ENCODE measurements at regions not wholly inside any gene's neighbourhood (a gene's known extent, or its start where the extent isn't known, plus 50 kb on each side); places are given as distances from the start of the nearest gene placed in this dataset.

DNA sequence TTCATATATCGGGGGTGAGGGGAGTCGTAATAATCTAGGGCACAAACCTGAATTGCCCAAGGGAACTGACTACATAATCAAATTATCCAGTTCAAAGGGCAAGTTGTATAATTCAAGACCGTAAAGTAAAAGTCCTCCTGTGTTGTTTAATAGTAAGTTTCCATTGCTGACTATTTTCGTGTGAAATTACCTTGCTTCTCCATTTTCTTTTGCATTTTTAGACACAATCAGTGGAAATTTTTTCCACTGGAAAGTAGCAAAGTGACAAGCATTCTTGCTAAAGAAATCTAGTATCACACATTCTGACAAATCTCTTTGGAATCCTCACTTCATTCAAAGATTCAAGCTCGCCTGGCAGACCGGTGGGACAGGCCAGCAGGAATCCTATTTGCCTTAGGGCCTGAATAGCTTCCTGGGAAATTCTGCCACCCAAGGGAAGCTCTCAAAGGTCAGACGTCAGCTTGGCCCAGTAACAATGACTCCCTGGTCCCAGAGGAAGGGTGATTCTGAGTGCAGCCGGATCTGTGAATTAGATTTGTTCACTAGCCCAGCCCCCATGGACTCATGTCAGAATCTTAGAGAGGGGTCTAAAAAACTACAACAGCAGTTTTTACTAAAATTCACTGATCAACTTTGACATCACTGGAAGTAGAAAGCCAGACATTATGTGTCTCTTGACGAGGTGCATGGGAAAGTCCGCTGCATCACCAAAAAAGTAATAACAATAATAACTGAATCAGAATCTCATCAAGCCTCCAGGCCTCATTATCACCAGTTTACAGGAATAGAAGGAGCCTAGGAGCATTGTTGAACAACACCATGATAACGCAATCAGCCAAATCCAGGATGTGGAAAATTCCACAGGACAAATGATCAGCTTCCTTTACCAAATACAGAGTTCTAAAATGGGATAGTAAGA, 161.0 kb downstream of the SKIDA1 start:
- ChIA-PET CTCF (no interaction called here), POLR2A (no interaction called here)
- H3K9me3 Mint-ChIP-seq, result no peaks in the 10 kb centered on the region
- TF ChIP-seq, protein P1, sequence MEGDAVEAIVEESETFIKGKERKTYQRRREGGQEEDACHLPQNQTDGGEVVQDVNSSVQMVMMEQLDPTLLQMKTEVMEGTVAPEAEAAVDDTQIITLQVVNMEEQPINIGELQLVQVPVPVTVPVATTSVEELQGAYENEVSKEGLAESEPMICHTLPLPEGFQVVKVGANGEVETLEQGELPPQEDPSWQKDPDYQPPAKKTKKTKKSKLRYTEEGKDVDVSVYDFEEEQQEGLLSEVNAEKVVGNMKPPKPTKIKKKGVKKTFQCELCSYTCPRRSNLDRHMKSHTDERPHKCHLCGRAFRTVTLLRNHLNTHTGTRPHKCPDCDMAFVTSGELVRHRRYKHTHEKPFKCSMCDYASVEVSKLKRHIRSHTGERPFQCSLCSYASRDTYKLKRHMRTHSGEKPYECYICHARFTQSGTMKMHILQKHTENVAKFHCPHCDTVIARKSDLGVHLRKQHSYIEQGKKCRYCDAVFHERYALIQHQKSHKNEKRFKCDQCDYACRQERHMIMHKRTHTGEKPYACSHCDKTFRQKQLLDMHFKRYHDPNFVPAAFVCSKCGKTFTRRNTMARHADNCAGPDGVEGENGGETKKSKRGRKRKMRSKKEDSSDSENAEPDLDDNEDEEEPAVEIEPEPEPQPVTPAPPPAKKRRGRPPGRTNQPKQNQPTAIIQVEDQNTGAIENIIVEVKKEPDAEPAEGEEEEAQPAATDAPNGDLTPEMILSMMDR (IDR thresholded peaks at IDR 0.05), result no peak
- no peak for DNase-seq
- no peak overlapping the region for H3K4me3 Mint-ChIP-seq
- intact Hi-C loops (cut with micrococcal nuclease), result no loop called here
- no peak overlapping the region for H3K27ac Mint-ChIP-seq
- no peaks in the 10 kb centered on the region for H3K4me1 Mint-ChIP-seq (ENCODE audit: low read depth)
- no peak for ATAC-seq
- no peaks in the 10 kb centered on the region for H3K36me3 Mint-ChIP-seq (ENCODE audit: low read depth)
- H3K27me3 Mint-ChIP-seq, result no peaks in the 10 kb centered on the region

DNA sequence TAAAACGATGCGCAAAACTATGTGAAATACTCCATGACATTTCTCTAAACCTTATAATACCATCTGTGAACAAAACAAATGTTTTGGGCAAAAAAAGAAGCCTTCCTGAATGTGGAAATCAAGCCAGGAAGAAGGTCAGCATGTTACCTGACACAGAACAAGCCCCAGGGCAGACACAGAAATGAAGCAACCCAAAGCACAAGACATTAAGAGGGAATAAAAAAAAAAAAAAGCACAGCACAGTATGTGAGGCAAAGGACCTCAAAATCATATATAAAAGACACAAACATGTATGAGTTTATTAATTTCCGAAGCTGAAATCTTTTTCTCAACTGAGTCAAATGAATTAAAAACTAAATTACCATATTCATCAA, 161.8 kb downstream of the SKIDA1 start:
- no peaks in the 10 kb centered on the region for H3K9me3 Mint-ChIP-seq
- no peak overlapping the region for H3K27ac Mint-ChIP-seq
- DNase-seq (no peak), ATAC-seq (no peak)
- H3K4me3 Mint-ChIP-seq, result no peak overlapping the region
- TF ChIP-seq, protein P1 (IDR thresholded peaks at IDR 0.05), result no peak
- ChIA-PET CTCF (no interaction called here), POLR2A (interaction anchor here (0.6 kb wide), 1 partner anchor 378 kb away, joined by 3 read pairs; no protein-coding TSS in a partner anchor)
- H3K36me3 Mint-ChIP-seq (ENCODE audit: low read depth), result no peaks in the 10 kb centered on the region
- peaks cover 1% of the 10 kb centered on the region for H3K27me3 Mint-ChIP-seq
- no peaks in the 10 kb centered on the region for H3K4me1 Mint-ChIP-seq (ENCODE audit: low read depth)
- intact Hi-C loops (cut with micrococcal nuclease), result no loop called here

DNA sequence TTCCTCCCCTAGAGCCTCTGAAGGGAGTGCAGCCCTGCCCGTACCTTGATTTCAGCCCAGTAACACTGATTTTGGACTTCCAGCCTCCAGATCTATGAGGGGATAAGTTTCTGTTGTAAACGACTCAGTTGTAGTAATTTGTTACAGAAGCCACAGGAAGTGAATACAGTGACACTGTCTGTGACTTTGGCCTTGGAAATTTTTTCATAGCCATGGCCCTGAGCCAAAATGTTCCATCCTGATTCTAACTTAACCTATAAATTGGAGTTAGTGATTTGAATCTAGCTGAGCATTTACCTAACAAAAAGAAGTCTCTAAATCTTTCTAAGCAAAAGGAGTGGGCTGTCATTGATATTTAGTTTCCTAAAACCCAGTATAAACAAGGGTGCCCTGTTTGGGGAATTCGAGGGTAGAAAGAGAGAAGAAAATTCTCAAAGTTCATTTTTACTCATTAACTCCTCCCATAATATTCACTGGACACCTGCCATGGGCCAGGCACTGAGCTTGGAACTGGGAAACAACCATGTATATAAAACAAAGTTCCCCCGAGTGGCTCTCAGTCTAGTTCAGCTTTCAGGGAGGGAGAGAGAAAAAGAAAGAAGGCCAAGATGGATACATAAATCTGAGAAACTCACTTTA, 162.3 kb downstream of the SKIDA1 start:
- POLR2A ChIA-PET, result interaction anchor here (0.6 kb wide), 1 partner anchor 378 kb away, joined by 3 read pairs; no protein-coding TSS in a partner anchor
- TF ChIP-seq, protein P1 (IDR thresholded peaks at IDR 0.05), result no peak
- H3K27ac Mint-ChIP-seq, result no peak overlapping the region
- H3K9me3 Mint-ChIP-seq, result no peaks in the 10 kb centered on the region
- H3K4me1 Mint-ChIP-seq (ENCODE audit: low read depth), result no peaks in the 10 kb centered on the region
- intact Hi-C loops (cut with micrococcal nuclease), result no loop called here
- DNase-seq (no peak), ATAC-seq (no peak)
- no peaks in the 10 kb centered on the region for H3K36me3 Mint-ChIP-seq (ENCODE audit: low read depth)
- H3K4me3 Mint-ChIP-seq, result no peak overlapping the region
- H3K27me3 Mint-ChIP-seq, result peaks cover 1% of the 10 kb centered on the region
- CTCF ChIA-PET, result no interaction called here

DNA sequence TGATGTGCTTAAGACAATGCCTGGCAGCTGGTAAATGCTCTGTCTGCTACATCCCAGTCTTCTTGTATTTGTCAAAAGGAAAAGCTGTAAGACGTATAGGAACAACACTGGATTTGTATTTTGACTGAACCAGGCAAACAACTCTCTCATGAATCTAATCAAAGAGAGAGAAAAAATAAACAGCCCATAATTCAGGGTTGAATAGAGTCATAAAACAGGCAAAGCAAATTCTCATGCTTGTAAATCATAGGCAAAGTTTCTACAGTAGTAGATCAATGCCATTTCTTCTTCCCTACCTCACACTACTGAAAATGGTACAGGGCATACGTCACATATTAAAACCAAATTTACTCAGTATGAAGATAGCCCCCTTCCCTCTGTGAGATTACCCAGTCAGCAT, 166.3 kb downstream of the SKIDA1 start:
- TF ChIP-seq, protein P1 (IDR thresholded peaks at IDR 0.05), result no peak
- H3K4me3 Mint-ChIP-seq, result no peak overlapping the region
- H3K4me1 Mint-ChIP-seq (ENCODE audit: low read depth), result no peaks in the 10 kb centered on the region
- H3K36me3 Mint-ChIP-seq (ENCODE audit: low read depth), result no peaks in the 10 kb centered on the region
- H3K9me3 Mint-ChIP-seq, result no peaks in the 10 kb centered on the region
- H3K27ac Mint-ChIP-seq, result no peak overlapping the region
- CTCF ChIA-PET, result no interaction called here
- peaks cover 1% of the 10 kb centered on the region for H3K27me3 Mint-ChIP-seq
- ATAC-seq (no peak), DNase-seq (no peak)
- POLR2A ChIA-PET, result no interaction called here
- intact Hi-C loops (cut with micrococcal nuclease), result no loop called here

DNA sequence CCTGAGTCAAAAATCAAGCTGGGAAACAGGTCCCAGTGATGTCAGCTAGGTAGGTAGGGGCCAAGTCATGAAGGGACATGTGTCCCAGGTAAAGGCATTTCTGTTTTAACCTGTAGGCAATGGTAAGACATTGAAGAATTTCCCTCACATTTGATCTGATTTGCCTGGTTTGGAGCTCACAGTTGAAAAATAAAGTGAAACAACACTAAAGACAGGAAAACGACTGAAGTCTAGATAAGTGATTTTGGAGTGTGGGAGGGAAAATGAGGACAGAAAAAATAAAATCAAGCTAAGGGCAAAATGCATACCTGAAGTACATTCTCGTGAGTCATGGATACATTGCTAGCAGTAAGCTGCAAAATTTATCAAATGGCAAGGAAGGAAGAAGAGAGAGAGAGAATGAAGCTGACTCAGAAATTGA, 169.9 kb downstream of the SKIDA1 start:
- no peak for DNase-seq
- H3K27me3 Mint-ChIP-seq, result peaks cover 1% of the 10 kb centered on the region
- ChIA-PET CTCF (no interaction called here), POLR2A (interaction anchor here (0.7 kb wide), 1 partner anchor 9 kb away, joined by 4 read pairs; no protein-coding TSS in a partner anchor)
- H3K4me3 Mint-ChIP-seq, result no peak overlapping the region
- no peak overlapping the region for H3K27ac Mint-ChIP-seq
- no peak for ATAC-seq
- TF ChIP-seq, protein P1 (IDR thresholded peaks at IDR 0.05), result no peak
- intact Hi-C loops (cut with micrococcal nuclease), result no loop called here
- H3K36me3 Mint-ChIP-seq (ENCODE audit: low read depth), result no peaks in the 10 kb centered on the region
- H3K9me3 Mint-ChIP-seq, result no peaks in the 10 kb centered on the region
- H3K4me1 Mint-ChIP-seq (ENCODE audit: low read depth), result no peaks in the 10 kb centered on the region
